ENCODE measurements at regions not wholly inside any gene's neighbourhood (a gene's known extent, or its start where the extent isn't known, plus 50 kb on each side); places are given as distances from the start of the nearest gene placed in this dataset.

DNA sequence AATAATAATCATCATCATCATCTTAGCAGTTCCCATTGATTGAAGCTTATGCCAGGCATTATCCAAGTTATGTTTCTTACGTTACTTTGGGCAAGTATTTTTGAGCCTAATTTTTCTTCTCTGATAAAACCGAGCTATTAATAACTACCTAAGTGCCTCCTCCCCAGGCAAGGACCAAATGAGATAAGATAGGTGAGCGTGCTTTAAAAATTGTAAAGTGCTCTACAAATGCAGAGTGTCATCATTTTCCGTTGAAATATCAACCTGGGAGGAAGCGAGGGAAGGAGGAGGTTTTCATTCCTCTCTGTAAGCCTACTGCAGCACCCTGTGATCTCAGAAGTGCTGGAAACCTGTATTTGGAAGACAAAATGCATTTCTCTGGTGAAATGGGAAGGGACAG lies 96.7 kb upstream of the MITF start:
- TF ChIP-seq POLR2A (IDR thresholded peaks at IDR 0.05; ENCODE audit: low read depth, low read length) (no peak), POLR2AphosphoS5 (IDR thresholded peaks at IDR 0.05; ENCODE audit: low read depth, low read length) (no peak), TAF1 (IDR thresholded peaks at IDR 0.05; ENCODE audit: borderline replicate concordance, low read depth, low read length) (no peak)

Data from GM12892 (cell line).